Lower leg skin (tissue), 3 donors: ENCODE measurements at regions not wholly inside any gene's neighbourhood (a gene's known extent, or its start where the extent isn't known, plus 50 kb on each side); places are given as distances from the start of the nearest gene placed in this dataset.

ENCODE experiments used
- POLR2A ChIP-seq, 2 donors: fragments of 450-650 bp; IDR thresholded peaks; one replicate each; pipeline ENCODE4 v1.6.1; 2016 to 2017; ENCODE audit warnings: antibody characterized with exemption in 2 of 2, mild to moderate bottlenecking in 1 of 2, moderate library complexity in 1 of 2
- TF ChIP-seq, protein P1 (sequence below), 3 donors: fragments of 450-650 bp; IDR thresholded peaks; one replicate each; pipeline ENCODE4 v1.5.1; 2016; ENCODE audit warnings: antibody characterized with exemption in 3 of 3, mild to moderate bottlenecking in 3 of 3, moderate library complexity in 2 of 3

DNA sequence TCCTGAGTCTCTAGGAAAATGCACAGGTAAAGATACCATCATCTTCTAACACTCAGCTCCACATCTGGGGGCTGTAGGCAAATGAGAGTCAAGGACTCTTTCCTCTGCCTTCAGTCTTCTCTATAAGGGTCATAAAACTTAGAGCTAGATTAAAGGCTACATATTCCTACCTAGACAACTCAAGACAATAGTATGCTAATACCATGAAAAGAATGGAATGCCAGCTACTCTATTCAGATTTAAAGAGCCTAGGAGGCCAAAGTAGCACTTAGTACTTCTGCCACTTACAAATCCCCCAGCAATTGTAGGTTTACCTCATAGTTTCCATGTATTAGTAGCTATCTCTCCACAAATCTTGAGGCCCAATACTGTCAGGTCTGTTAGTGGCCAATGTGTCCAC is 453.0 kb downstream of the SLITRK5 start:
- TF ChIP-seq POLR2A (IDR thresholded peaks at IDR 0.05), result no peak
- TF ChIP-seq, protein P1, sequence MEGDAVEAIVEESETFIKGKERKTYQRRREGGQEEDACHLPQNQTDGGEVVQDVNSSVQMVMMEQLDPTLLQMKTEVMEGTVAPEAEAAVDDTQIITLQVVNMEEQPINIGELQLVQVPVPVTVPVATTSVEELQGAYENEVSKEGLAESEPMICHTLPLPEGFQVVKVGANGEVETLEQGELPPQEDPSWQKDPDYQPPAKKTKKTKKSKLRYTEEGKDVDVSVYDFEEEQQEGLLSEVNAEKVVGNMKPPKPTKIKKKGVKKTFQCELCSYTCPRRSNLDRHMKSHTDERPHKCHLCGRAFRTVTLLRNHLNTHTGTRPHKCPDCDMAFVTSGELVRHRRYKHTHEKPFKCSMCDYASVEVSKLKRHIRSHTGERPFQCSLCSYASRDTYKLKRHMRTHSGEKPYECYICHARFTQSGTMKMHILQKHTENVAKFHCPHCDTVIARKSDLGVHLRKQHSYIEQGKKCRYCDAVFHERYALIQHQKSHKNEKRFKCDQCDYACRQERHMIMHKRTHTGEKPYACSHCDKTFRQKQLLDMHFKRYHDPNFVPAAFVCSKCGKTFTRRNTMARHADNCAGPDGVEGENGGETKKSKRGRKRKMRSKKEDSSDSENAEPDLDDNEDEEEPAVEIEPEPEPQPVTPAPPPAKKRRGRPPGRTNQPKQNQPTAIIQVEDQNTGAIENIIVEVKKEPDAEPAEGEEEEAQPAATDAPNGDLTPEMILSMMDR (IDR thresholded peaks at IDR 0.05), result no peak
